ENCODE measurements at regions not wholly inside any gene's neighbourhood (a gene's known extent, or its start where the extent isn't known, plus 50 kb on each side); places are given as distances from the start of the nearest gene placed in this dataset.

GRCh38 chr4:44872246-44872645 is 145.9 kb upstream of the GNPDA2 start:
- no peaks in the 10 kb centered on the region for H3K9me3 Mint-ChIP-seq
- CTCF ChIA-PET: no interaction called here
- H3K4me1 Mint-ChIP-seq (ENCODE audit: low read depth): no peaks in the 10 kb centered on the region
- intact Hi-C loops (cut with micrococcal nuclease): no loop called here
- H3K36me3 Mint-ChIP-seq (ENCODE audit: low read depth): no peaks in the 10 kb centered on the region
- H3K27ac Mint-ChIP-seq: no peak overlapping the region
- no peak for DNase-seq
- no peak overlapping the region for H3K4me3 Mint-ChIP-seq
- H3K27me3 Mint-ChIP-seq (ENCODE audit: low read depth): peaks cover 4% of the 10 kb centered on the region

- no peaks in the 10 kb centered on the region for H3K4me1 Mint-ChIP-seq (ENCODE audit: low read depth)
- peaks cover 4% of the 10 kb centered on the region for H3K27me3 Mint-ChIP-seq (ENCODE audit: low read depth)
- no peak overlapping the region for H3K27ac Mint-ChIP-seq
- no peak overlapping the region for H3K4me3 Mint-ChIP-seq
- CTCF ChIA-PET: no interaction called here
- no peak for DNase-seq
- intact Hi-C loops (cut with micrococcal nuclease): no loop called here
- H3K9me3 Mint-ChIP-seq: no peaks in the 10 kb centered on the region
- no peaks in the 10 kb centered on the region for H3K36me3 Mint-ChIP-seq (ENCODE audit: low read depth)
Observed at GRCh38 chr4:44871133-44871532, 144.8 kb upstream of the GNPDA2 start.

- no peaks in the 10 kb centered on the region for H3K4me1 Mint-ChIP-seq (ENCODE audit: low read depth)
- H3K36me3 Mint-ChIP-seq (ENCODE audit: low read depth): no peaks in the 10 kb centered on the region
- H3K27me3 Mint-ChIP-seq (ENCODE audit: low read depth): peaks cover 4% of the 10 kb centered on the region
- intact Hi-C loops (cut with micrococcal nuclease): no loop called here
- CTCF ChIA-PET: interaction anchor here (0.6 kb wide), 1 partner anchor 107 kb away, joined by 3 read pairs; no protein-coding TSS in a partner anchor
- H3K9me3 Mint-ChIP-seq: no peaks in the 10 kb centered on the region
- no peak overlapping the region for H3K27ac Mint-ChIP-seq
- no peak for DNase-seq
- no peak overlapping the region for H3K4me3 Mint-ChIP-seq
Observed at GRCh38 chr4:44869985-44870384, 143.6 kb upstream of the GNPDA2 start.

DNA sequence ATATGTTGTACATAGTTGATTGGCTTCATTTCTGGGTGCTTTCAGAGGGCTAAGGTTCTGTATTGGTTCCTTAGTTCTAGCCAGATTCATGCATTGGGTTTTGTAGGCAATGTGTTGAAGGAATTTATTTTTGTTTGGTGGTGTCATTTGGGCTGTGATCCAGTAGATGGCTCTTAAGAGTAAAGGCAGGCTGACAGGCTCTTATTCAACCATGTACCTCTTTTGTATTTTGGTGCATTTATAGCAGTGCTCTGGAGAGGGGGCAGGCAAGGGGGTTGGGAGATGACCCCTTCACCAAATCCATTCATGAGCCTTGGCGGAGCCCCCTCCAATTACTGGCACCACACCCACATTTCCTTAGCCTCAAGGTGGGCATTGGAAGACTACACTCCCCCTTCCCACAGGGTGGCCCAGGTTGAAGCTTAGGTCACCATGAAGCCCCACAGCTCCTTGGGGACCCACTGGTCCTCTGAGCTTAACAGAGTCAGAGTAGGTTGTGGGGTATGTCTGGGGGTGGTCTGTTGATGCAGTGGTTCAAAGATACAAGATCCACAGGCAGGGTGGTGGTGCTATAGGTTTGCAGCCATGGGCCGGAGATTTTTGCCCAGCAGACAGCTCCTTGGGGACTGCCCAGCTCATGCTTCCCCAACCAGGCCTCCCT is 143.0 kb upstream of the GNPDA2 start:
- H3K4me1 Mint-ChIP-seq (ENCODE audit: low read depth): no peaks in the 10 kb centered on the region
- H3K9me3 Mint-ChIP-seq: peaks cover 3% of the 10 kb centered on the region
- no peaks in the 10 kb centered on the region for H3K36me3 Mint-ChIP-seq (ENCODE audit: low read depth)
- H3K27me3 Mint-ChIP-seq (ENCODE audit: low read depth): peaks cover 4% of the 10 kb centered on the region
- no peak overlapping the region for H3K4me3 Mint-ChIP-seq
- intact Hi-C loops (cut with micrococcal nuclease): no loop called here
- H3K27ac Mint-ChIP-seq: no peak overlapping the region
- CTCF ChIA-PET: interaction anchor here (0.6 kb wide), 1 partner anchor 108 kb away, joined by 3 read pairs; no protein-coding TSS in a partner anchor
- no peak for DNase-seq

DNA sequence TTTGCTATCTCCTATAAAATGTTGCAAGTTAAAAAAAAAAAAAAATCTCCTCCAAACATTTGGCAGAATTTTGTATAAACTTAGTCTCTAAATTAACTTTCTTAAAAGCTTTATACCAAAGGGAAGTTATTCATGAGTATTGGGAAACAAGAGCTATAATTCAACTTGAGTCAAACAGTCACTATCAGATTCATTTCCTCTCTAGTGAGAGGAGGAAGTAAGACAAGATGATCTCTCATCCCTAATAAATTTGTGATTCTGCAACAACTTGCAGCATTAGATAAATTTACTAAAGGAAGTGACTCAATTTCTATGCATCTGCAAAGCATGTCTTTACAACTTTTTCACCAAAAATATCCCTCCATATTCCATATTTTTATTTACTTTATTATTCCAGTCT is 135.4 kb upstream of the GNPDA2 start:
- CTCF ChIA-PET: no interaction called here
- H3K27me3 Mint-ChIP-seq (ENCODE audit: low read depth): no peaks in the 10 kb centered on the region
- no peak for DNase-seq
- H3K9me3 Mint-ChIP-seq: peaks cover 3% of the 10 kb centered on the region
- H3K4me1 Mint-ChIP-seq (ENCODE audit: low read depth): no peaks in the 10 kb centered on the region
- H3K4me3 Mint-ChIP-seq: no peak overlapping the region
- intact Hi-C loops (cut with micrococcal nuclease): no loop called here
- H3K36me3 Mint-ChIP-seq (ENCODE audit: low read depth): no peaks in the 10 kb centered on the region
- no peak overlapping the region for H3K27ac Mint-ChIP-seq

GRCh38 chr4:44859477-44859876 is 133.1 kb upstream of the GNPDA2 start:
- Mint-ChIP-seq H3K36me3 (ENCODE audit: low read depth) (no peaks in the 10 kb centered on the region), H3K4me3 (no peak overlapping the region), H3K27me3 (ENCODE audit: low read depth) (no peaks in the 10 kb centered on the region), H3K9me3 (peaks cover under 1% of the 10 kb centered on the region), H3K4me1 (ENCODE audit: low read depth) (no peaks in the 10 kb centered on the region), H3K27ac (no peak overlapping the region)
- no peak for DNase-seq
- intact Hi-C loops (cut with micrococcal nuclease): no loop called here
- CTCF ChIA-PET: interaction anchor here (0.7 kb wide), 1 partner anchor 463 kb away, joined by 3 read pairs; no protein-coding TSS in a partner anchor

DNA sequence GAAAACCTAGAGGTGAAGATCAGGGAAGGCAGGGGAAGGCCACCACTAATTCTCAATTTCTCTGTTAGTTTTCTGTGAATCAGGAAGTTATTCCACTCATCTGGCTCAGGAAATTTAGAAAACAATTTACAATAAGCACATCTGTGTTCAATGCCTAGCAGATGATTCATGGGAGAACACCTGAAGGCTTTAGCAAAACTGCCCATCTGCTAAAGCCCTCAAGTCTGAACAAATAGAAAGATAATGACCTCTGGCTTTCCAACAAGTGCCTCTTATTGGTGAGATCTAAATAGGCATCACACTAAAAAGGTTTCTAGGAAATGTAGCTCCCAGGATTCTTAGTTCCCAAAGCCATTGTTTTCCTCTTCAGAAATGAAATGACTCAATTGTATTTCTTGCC is 122.1 kb upstream of the GNPDA2 start:
- DNase-seq: no peak
- H3K4me3 Mint-ChIP-seq: no peak overlapping the region
- CTCF ChIA-PET: no interaction called here
- peaks cover 6% of the 10 kb centered on the region for H3K9me3 Mint-ChIP-seq
- no peak overlapping the region for H3K27ac Mint-ChIP-seq
- no peaks in the 10 kb centered on the region for H3K4me1 Mint-ChIP-seq (ENCODE audit: low read depth)
- H3K27me3 Mint-ChIP-seq (ENCODE audit: low read depth): peaks cover 5% of the 10 kb centered on the region
- intact Hi-C loops (cut with micrococcal nuclease): no loop called here
- H3K36me3 Mint-ChIP-seq (ENCODE audit: low read depth): no peaks in the 10 kb centered on the region

GRCh38 chr4:44845993-44846392 is 119.6 kb upstream of the GNPDA2 start:
- H3K4me3 Mint-ChIP-seq: no peak overlapping the region
- intact Hi-C loops (cut with micrococcal nuclease): no loop called here
- no peak overlapping the region for H3K27ac Mint-ChIP-seq
- CTCF ChIA-PET: no interaction called here
- H3K27me3 Mint-ChIP-seq (ENCODE audit: low read depth): peaks cover 2% of the 10 kb centered on the region
- H3K4me1 Mint-ChIP-seq (ENCODE audit: low read depth): no peaks in the 10 kb centered on the region
- H3K9me3 Mint-ChIP-seq: no peaks in the 10 kb centered on the region
- H3K36me3 Mint-ChIP-seq (ENCODE audit: low read depth): no peaks in the 10 kb centered on the region
- no peak for DNase-seq

DNA sequence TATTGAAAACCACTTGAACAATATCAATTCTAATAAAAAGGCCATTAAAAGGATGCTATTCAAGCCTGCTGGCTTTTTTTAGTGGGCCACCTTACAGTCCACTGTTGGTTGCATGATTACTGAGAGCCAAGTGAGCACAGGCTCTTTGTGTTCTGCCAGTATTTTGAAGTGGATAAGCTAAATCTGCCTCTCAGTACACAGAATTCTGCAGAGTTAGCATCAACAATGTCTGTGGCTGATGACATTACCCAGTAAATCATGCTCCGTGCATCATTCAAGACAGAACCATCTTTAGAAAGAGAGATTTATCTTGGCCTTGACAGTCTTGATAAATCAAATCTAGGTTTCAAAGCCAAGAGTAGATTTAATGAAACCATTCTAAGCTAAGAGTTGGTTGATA is 119.0 kb upstream of the GNPDA2 start:
- Mint-ChIP-seq H3K9me3 (no peaks in the 10 kb centered on the region), H3K4me1 (ENCODE audit: low read depth) (no peaks in the 10 kb centered on the region), H3K27me3 (ENCODE audit: low read depth) (peaks cover 2% of the 10 kb centered on the region), H3K27ac (no peak overlapping the region), H3K36me3 (ENCODE audit: low read depth) (no peaks in the 10 kb centered on the region), H3K4me3 (no peak overlapping the region)
- DNase-seq: no peak
- CTCF ChIA-PET: no interaction called here
- intact Hi-C loops (cut with micrococcal nuclease): no loop called here

DNA sequence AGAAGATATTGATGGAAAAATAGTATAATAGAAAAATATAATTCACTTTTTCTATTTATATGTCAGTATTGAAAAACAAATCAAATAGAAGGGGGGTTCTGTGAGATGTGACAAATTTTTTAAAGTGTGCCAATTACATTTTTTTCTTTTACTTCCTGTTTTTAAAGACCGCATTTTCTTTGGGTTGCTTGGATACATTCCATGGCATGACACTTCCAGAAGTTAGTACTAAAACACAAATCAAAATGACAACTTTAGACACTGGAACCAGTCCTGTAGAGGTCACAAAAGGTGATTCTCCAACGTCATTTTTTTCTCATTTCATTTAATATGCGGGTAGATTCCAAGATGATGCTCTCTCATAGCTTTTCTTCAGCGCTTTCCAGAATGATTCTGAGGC is 116.2 kb upstream of the GNPDA2 start:
- Mint-ChIP-seq H3K4me1 (ENCODE audit: low read depth) (no peaks in the 10 kb centered on the region), H3K9me3 (no peaks in the 10 kb centered on the region)
- CTCF ChIA-PET: no interaction called here

GRCh38 chr4:44817930-44818329 is 91.6 kb upstream of the GNPDA2 start:
- Mint-ChIP-seq H3K27me3 (ENCODE audit: low read depth) (peaks cover 14% of the 10 kb centered on the region), H3K36me3 (ENCODE audit: low read depth) (no peaks in the 10 kb centered on the region), H3K4me1 (ENCODE audit: low read depth) (no peaks in the 10 kb centered on the region), H3K4me3 (no peak overlapping the region), H3K27ac (no peak overlapping the region), H3K9me3 (no peaks in the 10 kb centered on the region)
- no peak for DNase-seq
- intact Hi-C loops (cut with micrococcal nuclease): no loop called here
- CTCF ChIA-PET: no interaction called here

More for the DNA sequence above, 116.2 kb upstream of the GNPDA2 start:
- H3K4me3 Mint-ChIP-seq: no peak overlapping the region
- intact Hi-C loops (cut with micrococcal nuclease): no loop called here
- no peak overlapping the region for H3K27ac Mint-ChIP-seq
- no peaks in the 10 kb centered on the region for H3K36me3 Mint-ChIP-seq (ENCODE audit: low read depth)
- no peak for DNase-seq
- H3K27me3 Mint-ChIP-seq (ENCODE audit: low read depth): peaks cover 2% of the 10 kb centered on the region

DNA sequence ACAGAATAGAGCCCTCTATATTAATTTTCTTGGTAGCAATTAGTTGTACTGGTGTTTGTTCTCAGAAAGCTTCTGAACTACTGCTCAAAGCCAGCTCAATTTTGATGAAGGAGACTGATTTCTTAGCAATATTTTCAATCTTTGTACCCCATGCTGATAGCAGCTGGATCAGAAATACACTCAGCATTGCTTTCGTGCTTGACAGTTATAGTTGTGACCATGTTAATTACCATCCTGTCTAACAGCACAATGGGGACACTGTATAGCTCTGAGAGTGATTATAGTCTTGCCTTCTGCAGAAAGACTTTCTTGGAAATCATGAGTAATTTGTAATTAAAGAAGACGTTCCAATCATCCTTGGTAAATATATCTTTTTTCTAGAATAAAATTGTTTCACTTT is 79.7 kb upstream of the GNPDA2 start:
- intact Hi-C loops (cut with micrococcal nuclease): no loop called here
- Mint-ChIP-seq H3K27me3 (ENCODE audit: low read depth) (no peaks in the 10 kb centered on the region), H3K27ac (no peak overlapping the region), H3K36me3 (ENCODE audit: low read depth) (no peaks in the 10 kb centered on the region), H3K4me3 (no peak overlapping the region), H3K4me1 (ENCODE audit: low read depth) (peaks cover 4% of the 10 kb centered on the region), H3K9me3 (no peaks in the 10 kb centered on the region)
- CTCF ChIA-PET: no interaction called here
- DNase-seq: no peak

DNA sequence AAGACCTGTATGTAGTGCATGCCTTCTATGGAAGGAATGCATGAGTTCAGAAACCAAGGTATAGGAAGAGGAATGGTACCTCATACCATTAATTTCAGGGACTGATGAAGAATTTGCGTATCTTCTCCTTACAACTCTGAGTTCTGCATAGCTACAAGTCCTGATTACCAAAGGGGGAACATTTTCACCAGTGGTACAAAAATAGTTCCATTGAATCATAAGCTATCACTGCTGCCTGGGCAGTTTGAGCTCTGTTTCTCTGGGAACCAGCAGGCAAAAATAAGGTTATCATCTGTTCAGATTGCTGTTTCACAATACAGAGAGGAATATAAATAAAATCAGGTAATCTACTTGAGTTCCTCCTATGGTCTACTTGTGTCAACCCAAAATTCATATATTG is 77.9 kb upstream of the GNPDA2 start:
- Mint-ChIP-seq H3K9me3 (peaks cover 2% of the 10 kb centered on the region), H3K27ac (no peak overlapping the region), H3K4me1 (ENCODE audit: low read depth) (peaks cover 4% of the 10 kb centered on the region), H3K27me3 (ENCODE audit: low read depth) (no peaks in the 10 kb centered on the region), H3K4me3 (no peak overlapping the region), H3K36me3 (ENCODE audit: low read depth) (no peaks in the 10 kb centered on the region)
- CTCF ChIA-PET: no interaction called here
- no peak for DNase-seq
- intact Hi-C loops (cut with micrococcal nuclease): no loop called here
